ENCODE measurements at regions not wholly inside any gene's neighbourhood (a gene's known extent, or its start where the extent isn't known, plus 50 kb on each side); places are given as distances from the start of the nearest gene placed in this dataset.

DNA sequence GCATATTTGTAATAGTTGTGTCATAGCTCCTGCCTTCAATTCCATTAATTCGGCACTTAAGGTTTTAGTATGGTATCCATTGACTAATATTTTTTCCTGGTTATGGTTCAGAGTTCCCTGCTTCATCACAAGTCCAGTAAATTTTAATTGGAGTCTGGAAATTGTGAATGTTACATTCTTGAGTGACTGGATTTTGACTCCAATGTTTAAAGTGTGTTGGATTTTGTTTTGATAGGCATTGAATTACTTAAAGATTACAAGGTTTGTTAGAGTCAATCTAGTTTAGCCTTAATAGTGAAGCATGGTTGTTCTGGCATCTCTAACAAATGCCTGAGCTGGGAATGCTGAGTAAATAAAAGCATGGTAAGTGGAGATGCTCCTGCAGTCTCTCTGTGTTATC, 326.6 kb upstream of the IGFBP3 start:
- TF ChIP-seq, protein P1, sequence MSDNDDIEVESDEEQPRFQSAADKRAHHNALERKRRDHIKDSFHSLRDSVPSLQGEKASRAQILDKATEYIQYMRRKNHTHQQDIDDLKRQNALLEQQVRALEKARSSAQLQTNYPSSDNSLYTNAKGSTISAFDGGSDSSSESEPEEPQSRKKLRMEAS (IDR thresholded peaks at IDR 0.05; ENCODE audit: low read depth, low read length) = no peak
- H3K4me3 ChIP-seq (ENCODE audit: low read depth, low read length) = no peak overlapping the region
- no peak for DNase-seq (ENCODE audit: low read depth)

DNA sequence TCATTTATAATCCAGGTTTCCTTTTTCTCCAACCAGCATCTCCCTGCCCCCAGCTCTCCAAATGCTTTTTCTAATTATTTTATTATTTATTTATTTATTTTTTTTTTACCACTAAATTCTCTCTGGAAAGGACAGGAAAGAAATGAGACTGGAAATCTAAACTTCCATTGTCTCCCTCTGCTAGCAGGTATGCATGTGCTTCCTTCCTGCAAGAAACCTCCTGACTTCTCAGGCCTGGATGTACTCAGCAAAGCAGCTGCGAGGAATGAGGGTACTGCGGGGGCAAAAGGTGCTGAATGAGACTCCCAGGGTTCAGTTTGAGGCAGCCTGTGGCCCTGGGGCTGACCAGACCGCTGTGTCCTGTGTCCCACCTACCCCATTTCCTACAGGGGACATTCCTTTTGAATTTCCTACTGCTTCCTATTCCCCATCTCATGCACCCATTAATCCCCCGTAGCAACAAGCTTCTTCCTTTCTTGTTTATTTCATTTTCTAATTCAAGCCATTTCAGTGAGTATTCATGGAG, 324.6 kb upstream of the IGFBP3 start:
- no peak overlapping the region for H3K4me3 ChIP-seq (ENCODE audit: low read depth, low read length)
- TF ChIP-seq, protein P2, sequence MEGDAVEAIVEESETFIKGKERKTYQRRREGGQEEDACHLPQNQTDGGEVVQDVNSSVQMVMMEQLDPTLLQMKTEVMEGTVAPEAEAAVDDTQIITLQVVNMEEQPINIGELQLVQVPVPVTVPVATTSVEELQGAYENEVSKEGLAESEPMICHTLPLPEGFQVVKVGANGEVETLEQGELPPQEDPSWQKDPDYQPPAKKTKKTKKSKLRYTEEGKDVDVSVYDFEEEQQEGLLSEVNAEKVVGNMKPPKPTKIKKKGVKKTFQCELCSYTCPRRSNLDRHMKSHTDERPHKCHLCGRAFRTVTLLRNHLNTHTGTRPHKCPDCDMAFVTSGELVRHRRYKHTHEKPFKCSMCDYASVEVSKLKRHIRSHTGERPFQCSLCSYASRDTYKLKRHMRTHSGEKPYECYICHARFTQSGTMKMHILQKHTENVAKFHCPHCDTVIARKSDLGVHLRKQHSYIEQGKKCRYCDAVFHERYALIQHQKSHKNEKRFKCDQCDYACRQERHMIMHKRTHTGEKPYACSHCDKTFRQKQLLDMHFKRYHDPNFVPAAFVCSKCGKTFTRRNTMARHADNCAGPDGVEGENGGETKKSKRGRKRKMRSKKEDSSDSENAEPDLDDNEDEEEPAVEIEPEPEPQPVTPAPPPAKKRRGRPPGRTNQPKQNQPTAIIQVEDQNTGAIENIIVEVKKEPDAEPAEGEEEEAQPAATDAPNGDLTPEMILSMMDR (IDR thresholded peaks at IDR 0.05; ENCODE audit: low read depth, low read length) = no peak
- TF ChIP-seq, protein P1 (IDR thresholded peaks at IDR 0.05; ENCODE audit: low read depth, low read length) = no peak
- TF ChIP-seq POLR2A (IDR thresholded peaks at IDR 0.05; ENCODE audit: extremely low read depth, insufficient read length) = no peak
- TF ChIP-seq MYC (IDR thresholded peaks at IDR 0.05; ENCODE audit: low read depth, low read length) = no peak
- DNase-seq (ENCODE audit: low read depth) = no peak

DNA sequence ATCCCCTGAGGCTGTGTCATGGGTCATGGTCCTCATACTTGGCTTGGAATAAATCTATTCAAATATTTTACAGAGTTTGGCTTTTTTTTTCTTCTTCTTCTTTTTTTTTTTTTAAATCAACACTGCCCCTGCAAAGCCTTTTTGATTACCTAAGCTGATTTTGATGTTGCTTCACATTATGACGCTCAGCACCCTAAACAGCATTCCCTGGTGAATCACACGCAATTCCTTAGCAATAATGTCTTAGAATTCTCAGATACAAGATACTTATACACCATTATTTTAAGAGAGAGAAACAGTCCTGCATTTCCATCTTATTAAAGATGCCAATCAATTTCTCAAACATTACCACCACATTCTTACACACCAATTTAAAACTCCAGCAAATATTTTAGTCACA, 323.7 kb upstream of the IGFBP3 start:
- TF ChIP-seq, protein P2 (IDR thresholded peaks at IDR 0.05; ENCODE audit: low read depth, low read length) = no peak
- no peak for TF ChIP-seq POLR2A (IDR thresholded peaks at IDR 0.05; ENCODE audit: extremely low read depth, insufficient read length)
- no peak for TF ChIP-seq MYC (IDR thresholded peaks at IDR 0.05; ENCODE audit: low read depth, low read length)
- TF ChIP-seq, protein P1 (IDR thresholded peaks at IDR 0.05; ENCODE audit: low read depth, low read length) = no peak
- no peak for DNase-seq (ENCODE audit: low read depth)

DNA sequence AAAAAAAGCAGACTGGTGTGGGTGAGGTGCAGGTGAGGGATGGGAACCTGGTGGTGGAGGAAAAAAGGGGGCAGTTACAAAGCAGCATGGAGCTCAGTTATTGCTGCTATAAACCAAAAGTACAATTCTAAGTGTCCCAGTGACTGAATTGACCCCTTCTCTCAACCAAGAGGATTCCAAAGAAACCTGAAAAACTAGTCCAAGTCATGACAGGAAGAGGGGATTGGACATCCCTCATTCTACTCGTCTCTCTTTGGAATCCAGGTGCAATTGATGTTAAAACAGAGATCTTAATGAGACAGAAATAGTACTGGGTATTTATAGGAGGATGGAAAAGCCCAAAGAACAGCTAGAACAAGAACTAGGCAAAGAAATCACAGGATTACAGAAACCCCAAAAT, 322.3 kb upstream of the IGFBP3 start:
- H3K4me3 ChIP-seq (ENCODE audit: low read depth, low read length) = no peak overlapping the region
- TF ChIP-seq MYC (IDR thresholded peaks at IDR 0.05; ENCODE audit: low read depth, low read length) = no peak
- no peak for DNase-seq (ENCODE audit: low read depth)

More for the DNA sequence above, 323.7 kb upstream of the IGFBP3 start:
- no peak overlapping the region for H3K4me3 ChIP-seq (ENCODE audit: low read depth, low read length)

DNA sequence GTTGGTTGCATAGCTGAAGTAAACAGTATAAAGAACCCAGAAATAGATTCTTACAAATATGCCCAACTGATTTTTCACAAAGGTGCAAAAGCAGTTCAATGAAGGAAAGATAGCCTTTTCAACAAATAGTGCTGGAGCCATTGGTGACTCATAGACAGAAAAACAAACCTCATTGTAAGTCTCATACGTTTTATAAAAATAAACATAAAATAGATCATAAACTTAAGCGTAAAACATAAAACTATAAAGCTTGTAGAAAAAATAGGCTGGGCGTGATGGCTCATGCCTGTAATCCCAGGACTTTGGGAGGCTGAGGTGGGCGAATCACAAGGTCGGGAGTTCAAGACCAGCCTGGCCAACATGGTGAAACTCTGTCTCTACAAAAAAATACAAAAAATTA, 318.8 kb upstream of the IGFBP3 start:
- DNase-seq (ENCODE audit: low read depth) = no peak
- TF ChIP-seq MYC (IDR thresholded peaks at IDR 0.05; ENCODE audit: low read depth, low read length) = no peak
- no peak for TF ChIP-seq POLR2A (IDR thresholded peaks at IDR 0.05; ENCODE audit: extremely low read depth, insufficient read length)
- TF ChIP-seq, protein P2 (IDR thresholded peaks at IDR 0.05; ENCODE audit: low read depth, low read length) = no peak
- TF ChIP-seq, protein P1 (IDR thresholded peaks at IDR 0.05; ENCODE audit: low read depth, low read length) = no peak
- H3K4me3 ChIP-seq (ENCODE audit: low read depth, low read length) = no peak overlapping the region

DNA sequence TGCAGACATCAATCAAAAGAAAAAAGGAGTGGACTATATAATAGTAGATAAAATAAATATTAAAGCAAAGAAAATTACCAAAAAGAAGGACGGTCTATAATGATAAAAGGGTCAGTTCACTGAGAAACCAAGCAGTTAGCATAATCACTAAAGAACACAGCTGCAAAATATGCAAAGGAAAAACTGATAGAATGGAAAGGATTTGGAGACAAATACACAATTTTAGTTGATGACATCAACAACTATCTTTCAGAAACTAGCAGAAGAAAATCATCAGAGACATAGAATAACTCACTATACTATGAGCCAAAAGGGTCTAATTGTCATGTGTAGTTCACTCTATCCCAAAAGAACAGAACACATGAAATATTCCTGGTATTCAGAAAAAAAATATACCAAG, 316.4 kb upstream of the IGFBP3 start:
- TF ChIP-seq POLR2A (IDR thresholded peaks at IDR 0.05; ENCODE audit: extremely low read depth, insufficient read length) (no peak), MYC (IDR thresholded peaks at IDR 0.05; ENCODE audit: low read depth, low read length) (no peak)
- TF ChIP-seq, protein P1 (IDR thresholded peaks at IDR 0.05; ENCODE audit: low read depth, low read length) = no peak
- TF ChIP-seq, protein P2 (IDR thresholded peaks at IDR 0.05; ENCODE audit: low read depth, low read length) = no peak
- DNase-seq (ENCODE audit: low read depth) = no peak
- no peak overlapping the region for H3K4me3 ChIP-seq (ENCODE audit: low read depth, low read length)
